Thyroid gland (tissue), 4 donors: ENCODE measurements at regions not wholly inside any gene's neighbourhood (a gene's known extent, or its start where the extent isn't known, plus 50 kb on each side); places are given as distances from the start of the nearest gene placed in this dataset.
"Not testable (repeated sequence)": the region's sequence is repeated elsewhere in the genome, so short reads cannot be mapped to it uniquely, and the experiment has no call there.

Experiments used
- DNase-seq, 2 donors: peaks; one replicate each; pipeline ENCODE4 v3.0.0-alpha.2; 2019
- H3K27ac ChIP-seq, 3 donors: fragments of 200-600 bp; sonication (generic); 1 replicate in 2 of 3; 2 replicates in 1 of 3; pipeline ENCODE4 v1.5.1; 2016 to 2019; ENCODE audit warnings: mild to moderate bottlenecking in 1 of 3, moderate library complexity in 1 of 3
- H3K27me3 ChIP-seq: fragments of 200-600 bp; sonication (generic); one replicate; pipeline ENCODE4 v1.5.1; 2019
- H3K36me3 ChIP-seq, 2 donors: fragments of 200-600 bp; sonication (generic); one replicate each; pipeline ENCODE4 v1.5.1; 2016 to 2019
- H3K4me1 ChIP-seq, 2 donors: fragments of 200-600 bp; sonication (generic); one replicate each; pipeline ENCODE4 v1.5.1; 2017 to 2019
- H3K4me3 ChIP-seq, 3 donors: fragments of 200-600 bp; sonication (generic); replicated peaks in 1 of 3; 1 replicate in 2 of 3; 2 replicates in 1 of 3; pipeline ENCODE4 v1.5.1; 2016; ENCODE audit warnings: mild to moderate bottlenecking in 1 of 3
- H3K9me3 ChIP-seq: fragments of 200-600 bp; sonication (generic); one replicate; pipeline ENCODE4 v1.5.1; 2017
- CTCF ChIP-seq, 6 experiments: fragments of 200-600 bp in 3 of 6; fragments of 450-650 bp in 3 of 6; sonication (generic) in 3 of 6; IDR thresholded peaks; one replicate each; pipeline ENCODE4 v1.5.1; 2016 to 2019; ENCODE audit warnings: antibody characterized with exemption in 6 of 6, mild to moderate bottlenecking in 2 of 6, inconsistent platforms in 1 of 6, moderate library complexity in 1 of 6
- POLR2A ChIP-seq, 2 donors: fragments of 450-650 bp; IDR thresholded peaks; one replicate each; pipeline ENCODE4 v1.6.1; 2017; ENCODE audit warnings: antibody characterized with exemption in 2 of 2, mild to moderate bottlenecking in 2 of 2, moderate library complexity in 1 of 2
- WGBS, 2 donors: methylation state at CpG; one replicate each; pipeline ENCODE4 v1.1.5; 2017; 5-methylcytosine and 5-hydroxymethylcytosine counted together
- intact Hi-C: fragments of 100-400 bp; cut with DNase I; formaldehyde crosslinking; loops from one replicate; pipeline ENCODE4 v1.15.1; 2023

- H3K9me3 ChIP-seq, result no peaks in the 10 kb centered on the region
- no peak for DNase-seq
- intact Hi-C loops, result no loop called here
- TF ChIP-seq CTCF (IDR thresholded peaks at IDR 0.05) (no peak), POLR2A (IDR thresholded peaks at IDR 0.05) (no peak)
- H3K27me3 ChIP-seq, result no peaks in the 10 kb centered on the region
- H3K27ac ChIP-seq, result no peak overlapping the region
- no peaks in the 10 kb centered on the region for H3K36me3 ChIP-seq
- H3K4me3 ChIP-seq, result no peak overlapping the region
- no peaks in the 10 kb centered on the region for H3K4me1 ChIP-seq
- 83 to 84% methylated on average over 6 of the region's 6 CpGs for WGBS, 2 donors
These were observed 81.6 kb upstream of the FAT1 start for GRCh38 chr4:186805020-186805820.

- H3K27me3 ChIP-seq, H3K36me3 ChIP-seq, intact Hi-C loops, H3K4me1 ChIP-seq, H3K4me3 ChIP-seq, DNase-seq, H3K9me3 ChIP-seq, H3K27ac ChIP-seq: not testable (repeated sequence)
- WGBS, 2 donors, result 94 to 96% methylated on average over 5 of the region's 5 CpGs
These were observed 82.3 kb upstream of the FAT1 start for GRCh38 chr4:186805917-186806316.

DNA sequence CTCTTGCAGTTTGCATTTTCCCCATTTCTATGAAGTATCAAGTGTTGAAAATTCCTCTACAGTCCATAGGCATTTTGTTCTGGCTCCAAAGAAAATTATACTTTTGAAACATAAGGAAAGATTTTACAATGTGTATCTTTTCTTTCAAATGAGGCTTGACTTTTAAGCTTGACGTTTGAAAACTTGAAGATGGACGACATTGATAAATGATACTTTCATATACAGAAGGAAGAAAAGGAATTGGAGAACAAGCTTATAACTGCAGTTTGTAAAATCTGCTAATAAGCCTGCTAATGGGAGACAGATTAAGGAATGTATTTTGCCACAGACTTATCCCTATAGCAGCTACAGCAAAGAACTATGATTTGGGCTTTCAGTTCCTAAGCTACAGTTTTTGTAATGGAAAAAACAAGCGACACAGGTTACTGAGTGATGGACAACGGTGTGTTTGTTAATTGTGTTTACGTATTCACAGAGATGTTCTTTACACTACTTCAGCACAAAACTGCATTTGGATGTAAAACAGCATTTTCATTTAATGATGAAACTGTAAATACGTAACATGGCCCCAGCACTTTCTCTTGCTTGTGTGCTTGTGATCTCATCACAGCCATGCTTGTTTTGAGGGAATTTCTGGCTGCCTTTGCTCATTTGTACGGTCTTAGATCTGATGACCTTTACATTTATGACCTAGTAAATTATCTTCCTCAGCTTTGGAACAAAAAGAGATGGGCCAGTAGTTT lies 83.2 kb upstream of the FAT1 start:
- DNase-seq, result no peak
- Histone ChIP-seq H3K4me1 (no peaks in the 10 kb centered on the region), H3K27me3 (no peaks in the 10 kb centered on the region), H3K27ac (no peak overlapping the region), H3K4me3 (no peak overlapping the region), H3K36me3 (no peaks in the 10 kb centered on the region), H3K9me3 (no peaks in the 10 kb centered on the region)
- WGBS, 2 donors, result 70 to 79% methylated on average over 7 of the region's 7 CpGs
- intact Hi-C loops, result no loop called here
- TF ChIP-seq POLR2A (IDR thresholded peaks at IDR 0.05) (no peak), CTCF (IDR thresholded peaks at IDR 0.05) (no peak)

GRCh38 chr4:186807808-186808629 lies 84.4 kb upstream of the FAT1 start:
- WGBS, 2 donors, result 78 to 84% methylated on average over 7 of the region's 7 CpGs
- intact Hi-C loops, result no loop called here

More at GRCh38 chr4:186807808-186808629, 84.4 kb upstream of the FAT1 start:
- H3K27me3 ChIP-seq, result no peaks in the 10 kb centered on the region
- no peaks in the 10 kb centered on the region for H3K4me1 ChIP-seq
- no peaks in the 10 kb centered on the region for H3K9me3 ChIP-seq
- DNase-seq, result no peak
- H3K27ac ChIP-seq, result no peak overlapping the region
- H3K36me3 ChIP-seq, result no peaks in the 10 kb centered on the region
- no peak overlapping the region for H3K4me3 ChIP-seq
- TF ChIP-seq CTCF (IDR thresholded peaks at IDR 0.05) (no peak), POLR2A (IDR thresholded peaks at IDR 0.05) (no peak)
